Retinal pigment epithelial cell (primary cell): ENCODE measurements at regions not wholly inside any gene's neighbourhood (a gene's known extent, or its start where the extent isn't known, plus 50 kb on each side); places are given as distances from the start of the nearest gene placed in this dataset.

Experiments used
- DNase-seq: peaks from one replicate; pipeline ENCODE4 v3.0.0-alpha.2; 2010; ENCODE audit warnings: low read depth
- H3K4me3 ChIP-seq: 2 replicates; pipeline ENCODE4 v1.5.1; 2011; ENCODE audit warnings: mild to moderate bottlenecking, low read length, control low read depth, moderate library complexity
- TF ChIP-seq, protein P1 (sequence below): conservative IDR thresholded peaks from 2 replicates; pipeline ENCODE4 v1.5.1; 2011; ENCODE audit warnings: low read depth, low read length, control low read depth, inconsistent platforms

DNA sequence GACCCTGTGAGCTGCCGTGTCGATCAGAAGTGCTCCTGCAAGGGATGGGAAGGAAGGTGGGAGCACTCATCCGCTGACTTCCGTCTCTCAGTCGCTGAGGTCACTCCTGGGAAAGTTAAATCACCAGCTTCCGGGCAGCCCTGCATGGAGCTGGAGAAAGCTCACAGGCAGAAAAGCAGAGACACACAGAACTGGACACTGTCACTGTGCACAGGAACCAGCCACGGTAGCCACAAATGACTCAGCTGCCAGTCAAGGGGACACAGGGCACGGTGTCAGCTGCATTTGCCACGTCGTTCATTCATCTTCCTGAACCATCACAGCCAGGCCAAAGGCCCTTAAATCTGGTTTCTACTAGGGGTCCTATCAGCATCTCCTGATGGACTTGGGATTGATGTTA, 226.4 kb upstream of the PSMD7 start:
- no peak overlapping the region for H3K4me3 ChIP-seq
- DNase-seq, result no peak
- TF ChIP-seq, protein P1, sequence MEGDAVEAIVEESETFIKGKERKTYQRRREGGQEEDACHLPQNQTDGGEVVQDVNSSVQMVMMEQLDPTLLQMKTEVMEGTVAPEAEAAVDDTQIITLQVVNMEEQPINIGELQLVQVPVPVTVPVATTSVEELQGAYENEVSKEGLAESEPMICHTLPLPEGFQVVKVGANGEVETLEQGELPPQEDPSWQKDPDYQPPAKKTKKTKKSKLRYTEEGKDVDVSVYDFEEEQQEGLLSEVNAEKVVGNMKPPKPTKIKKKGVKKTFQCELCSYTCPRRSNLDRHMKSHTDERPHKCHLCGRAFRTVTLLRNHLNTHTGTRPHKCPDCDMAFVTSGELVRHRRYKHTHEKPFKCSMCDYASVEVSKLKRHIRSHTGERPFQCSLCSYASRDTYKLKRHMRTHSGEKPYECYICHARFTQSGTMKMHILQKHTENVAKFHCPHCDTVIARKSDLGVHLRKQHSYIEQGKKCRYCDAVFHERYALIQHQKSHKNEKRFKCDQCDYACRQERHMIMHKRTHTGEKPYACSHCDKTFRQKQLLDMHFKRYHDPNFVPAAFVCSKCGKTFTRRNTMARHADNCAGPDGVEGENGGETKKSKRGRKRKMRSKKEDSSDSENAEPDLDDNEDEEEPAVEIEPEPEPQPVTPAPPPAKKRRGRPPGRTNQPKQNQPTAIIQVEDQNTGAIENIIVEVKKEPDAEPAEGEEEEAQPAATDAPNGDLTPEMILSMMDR, result no peak

- TF ChIP-seq, protein P1, result no peak
- no peak for DNase-seq
- H3K4me3 ChIP-seq, result no peak overlapping the region
Measured at GRCh38 chr16:74064120-74064735, 232.4 kb upstream of the PSMD7 start.

- TF ChIP-seq, protein P1, result no peak
- no peak for DNase-seq
- no peak overlapping the region for H3K4me3 ChIP-seq
Measured at GRCh38 chr16:74053826-74054225, 242.8 kb upstream of the PSMD7 start.

DNA sequence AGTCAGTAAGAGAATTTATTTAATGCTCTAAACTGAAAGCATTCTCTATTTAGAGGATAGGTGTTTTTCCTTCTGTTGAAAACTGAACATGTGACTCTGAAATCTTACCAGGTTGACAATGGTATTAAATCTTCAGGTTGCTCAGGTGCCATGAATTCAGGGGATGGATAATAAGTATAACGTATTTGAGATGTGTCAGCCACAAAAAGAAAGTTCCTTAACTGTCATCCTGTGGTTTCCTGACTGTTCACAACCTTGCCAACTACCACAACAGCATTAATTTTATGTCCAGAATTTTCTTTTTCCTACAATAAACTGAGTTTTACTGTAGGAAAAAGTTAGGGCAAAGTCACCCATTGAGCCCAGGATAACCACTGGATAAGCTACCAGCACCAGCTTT, 243.3 kb upstream of the PSMD7 start:
- no peak for DNase-seq
- TF ChIP-seq, protein P1, result no peak
- no peak overlapping the region for H3K4me3 ChIP-seq

DNA sequence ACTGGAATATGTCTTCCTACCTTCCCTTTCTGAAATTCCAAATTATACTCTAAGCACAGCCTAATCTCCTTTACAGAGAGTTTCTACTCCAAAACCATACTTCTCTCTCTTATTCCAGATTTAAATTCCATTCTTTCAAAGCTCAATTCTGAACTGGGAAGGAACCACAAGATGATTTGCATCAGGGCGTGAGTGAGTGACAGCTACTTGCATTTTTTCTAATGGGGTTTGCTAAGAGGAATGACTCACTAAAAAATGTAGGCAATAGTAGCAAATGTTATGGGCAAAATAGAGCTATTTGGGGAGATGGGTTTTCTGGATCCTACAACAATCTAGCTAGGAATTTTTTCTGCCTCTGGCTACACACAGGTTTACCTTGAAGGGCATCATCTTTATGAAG, 244.6 kb upstream of the PSMD7 start:
- TF ChIP-seq, protein P1, result no peak
- no peak overlapping the region for H3K4me3 ChIP-seq
- no peak for DNase-seq

DNA sequence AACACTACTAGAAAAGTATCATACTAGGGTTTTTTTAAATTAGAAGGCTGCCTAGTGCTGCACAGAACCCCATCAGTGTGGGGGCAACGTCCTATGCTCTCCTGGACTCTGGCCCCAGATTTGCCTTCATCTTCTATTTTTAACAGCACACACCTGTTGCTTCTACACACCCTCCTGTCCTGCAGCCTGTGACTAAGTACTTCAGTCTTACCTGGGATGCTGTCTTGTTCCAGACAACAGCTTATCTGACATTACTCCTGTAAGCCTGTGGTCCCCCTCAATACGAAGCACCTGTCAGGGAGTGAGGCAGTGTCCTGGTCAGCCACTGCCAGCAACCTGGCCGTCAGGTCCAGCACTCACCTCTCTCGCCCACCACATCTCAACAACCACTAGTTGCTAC, 247.6 kb upstream of the PSMD7 start:
- no peak overlapping the region for H3K4me3 ChIP-seq
- TF ChIP-seq, protein P1, result no peak
- no peak for DNase-seq

GRCh38 chr16:74046524-74046923, 250.1 kb upstream of the PSMD7 start:
- TF ChIP-seq, protein P1, result no peak

More at GRCh38 chr16:74046524-74046923, 250.1 kb upstream of the PSMD7 start:
- no peak for DNase-seq
- no peak overlapping the region for H3K4me3 ChIP-seq
